HG03571 (cell line): ENCODE measurements at regions not wholly inside any gene's neighbourhood (a gene's known extent, or its start where the extent isn't known, plus 50 kb on each side); places are given as distances from the start of the nearest gene placed in this dataset.

Experiments
- ATAC-seq: cut with Tn5 transposase; IDR thresholded peaks from one replicate; pipeline ENCODE4 v1.9.1; 2021; ENCODE audit not compliant: unreplicated experiment

DNA sequence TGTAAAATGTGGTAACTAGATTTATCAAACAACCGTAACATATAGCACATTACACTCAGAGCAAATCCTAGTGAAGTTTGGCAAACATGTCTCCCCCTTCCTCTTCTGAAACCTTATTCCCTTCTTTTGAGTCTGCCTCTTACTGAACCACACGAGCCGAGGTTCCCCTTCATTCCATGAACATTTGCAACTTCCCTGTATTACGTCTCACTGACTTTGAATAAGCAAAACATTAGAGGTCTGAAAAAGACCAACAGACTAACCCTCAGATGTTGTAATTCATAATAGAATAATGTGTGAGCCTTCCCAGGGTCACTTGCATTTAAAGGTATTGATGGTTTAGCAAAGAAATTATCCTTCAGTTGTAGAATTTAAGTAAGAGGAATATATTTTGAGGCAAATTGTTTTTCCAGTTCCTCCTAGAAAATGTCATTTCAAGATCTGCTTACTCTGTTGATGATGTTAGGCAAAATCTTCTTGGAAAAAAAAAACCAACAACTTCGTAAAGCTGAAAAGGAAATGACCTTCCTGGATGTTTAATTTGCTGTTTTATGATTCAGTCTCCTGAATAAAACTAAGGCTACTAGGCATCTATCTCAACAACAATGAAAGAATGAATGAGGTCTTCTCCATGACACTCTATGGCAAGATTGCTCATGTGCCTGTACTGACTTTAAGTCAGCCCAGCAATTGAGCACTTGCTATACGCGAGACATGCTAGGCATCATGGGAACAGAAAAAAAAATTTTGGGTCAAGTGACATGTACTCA lies 296.9 kb upstream of the NECTIN3 start:
- ATAC-seq, result no peak

DNA sequence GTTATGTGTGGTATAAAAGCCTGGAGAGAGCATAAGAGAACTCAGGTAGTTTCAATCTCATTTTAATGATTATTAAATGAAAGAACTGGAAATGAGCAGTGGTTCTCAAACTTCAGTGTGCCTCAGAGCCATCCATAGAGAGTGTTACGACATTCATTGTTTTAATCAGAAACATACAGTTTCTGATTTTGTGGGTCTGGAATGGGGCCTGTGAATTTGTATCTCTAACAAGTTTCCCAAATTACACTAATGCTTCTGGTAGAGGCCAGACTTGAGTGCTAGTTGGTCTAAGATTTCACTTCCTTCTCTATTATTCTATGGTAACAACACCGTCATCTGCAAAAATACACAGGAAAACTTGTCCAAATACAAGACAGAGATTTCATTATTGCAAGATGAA lies 292.0 kb upstream of the NECTIN3 start:
- ATAC-seq, result no peak

DNA sequence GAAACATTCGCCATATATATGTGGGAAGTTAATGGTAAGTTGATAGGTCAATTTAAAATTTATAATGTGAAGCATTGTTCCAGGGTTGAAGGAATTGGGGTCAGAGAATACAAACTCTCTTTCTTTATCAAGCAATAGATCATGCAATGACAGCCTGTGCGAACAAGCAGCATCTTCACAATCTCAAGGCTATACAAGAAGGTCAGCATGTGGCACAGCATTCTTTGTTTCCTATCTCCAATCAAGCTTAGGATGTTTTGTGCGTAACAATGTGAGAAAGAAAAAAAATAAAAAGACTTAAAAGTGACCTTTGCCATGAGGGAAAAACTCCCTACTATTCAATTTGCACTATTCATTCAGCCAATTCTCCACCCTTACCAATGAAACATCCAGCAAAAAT lies 288.1 kb upstream of the NECTIN3 start:
- no peak for ATAC-seq

DNA sequence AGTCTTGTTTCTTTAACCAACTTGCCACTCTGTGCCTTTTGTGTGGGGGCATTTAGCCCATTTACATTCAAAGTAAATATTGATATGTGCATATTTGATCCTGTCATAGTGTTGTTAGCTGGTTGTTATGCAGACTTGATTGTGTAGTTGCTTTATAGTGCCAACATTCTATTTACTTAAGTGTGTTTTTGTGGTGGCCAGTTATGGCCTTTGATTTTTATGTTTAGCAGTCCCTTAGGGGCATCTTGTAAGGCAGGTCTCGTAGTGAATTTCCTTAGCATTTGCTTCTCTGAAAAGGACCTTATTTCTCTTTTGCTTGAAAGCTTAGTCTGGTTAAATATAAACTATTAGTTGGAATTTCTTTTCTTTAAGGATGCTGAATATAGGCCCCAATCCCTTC lies 282.8 kb upstream of the NECTIN3 start:
- ATAC-seq, result no peak

DNA sequence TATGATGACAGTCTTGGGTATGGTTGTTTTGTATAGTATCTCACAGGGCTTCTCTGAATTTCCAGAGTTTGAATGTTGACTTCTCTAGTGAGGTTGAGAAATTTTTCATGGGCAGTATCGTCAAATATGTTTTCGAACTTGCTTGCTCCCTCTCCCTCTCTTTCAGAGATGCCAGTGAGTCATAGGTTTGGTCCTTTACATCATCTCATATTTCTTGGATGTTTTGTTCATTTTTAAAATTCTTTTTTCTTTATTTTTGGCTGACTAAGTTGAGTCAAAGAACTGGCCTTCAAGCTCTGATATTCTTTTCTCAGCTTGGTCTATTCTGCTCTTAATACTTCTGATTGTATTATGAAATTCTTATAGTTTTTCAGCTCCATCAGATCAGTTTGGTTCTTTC lies 282.3 kb upstream of the NECTIN3 start:
- no peak for ATAC-seq

DNA sequence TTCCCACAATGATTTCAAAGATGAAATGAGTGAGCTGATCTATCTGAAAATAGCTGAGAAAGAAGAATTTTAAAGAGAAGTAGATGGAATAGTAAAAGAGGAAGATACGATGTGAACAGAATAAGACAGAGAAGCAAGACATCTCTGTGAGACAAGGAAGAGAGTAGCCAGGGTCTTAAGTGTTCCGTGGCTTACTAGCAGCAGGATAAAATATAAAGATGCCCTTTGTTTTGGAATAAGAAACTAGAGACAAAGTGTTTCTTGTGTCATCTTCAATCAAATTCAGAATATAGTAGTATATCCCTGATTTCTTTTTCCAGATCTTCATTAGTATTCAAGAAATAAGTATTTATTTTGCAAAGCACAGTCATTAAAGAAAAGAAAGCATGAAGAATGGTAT lies 281.0 kb upstream of the NECTIN3 start:
- ATAC-seq, result no peak

DNA sequence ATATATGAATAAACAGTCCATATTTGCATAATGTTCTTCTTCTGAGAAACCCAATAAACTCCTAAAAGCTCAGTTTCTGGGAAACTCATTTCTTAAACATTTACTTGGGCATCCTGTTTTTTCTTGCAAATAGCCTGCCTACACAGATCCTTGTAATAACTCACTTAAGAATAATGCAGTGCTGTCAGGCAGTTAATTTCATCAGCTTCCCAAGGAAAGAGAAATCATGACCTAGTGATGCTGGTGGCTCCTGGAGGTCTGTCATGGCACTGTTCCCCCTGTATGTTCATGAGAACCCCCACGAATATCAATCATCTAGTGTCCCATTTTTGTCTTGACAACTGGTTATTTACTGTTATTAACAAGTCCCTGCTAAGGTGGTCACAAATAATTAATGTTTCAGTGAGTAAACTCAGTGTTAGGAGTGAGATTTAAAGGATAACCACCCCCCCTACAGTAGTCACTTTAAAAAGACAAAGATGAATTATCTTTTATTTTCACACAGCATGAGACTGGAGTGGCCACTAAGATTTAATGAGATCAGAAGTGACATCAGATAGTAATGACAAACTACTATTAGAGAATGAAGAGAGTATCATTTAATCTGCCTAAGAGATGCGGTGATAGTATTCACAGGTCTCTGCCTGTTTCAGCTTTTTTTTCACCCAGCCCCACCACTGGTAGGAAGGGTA lies 279.5 kb upstream of the NECTIN3 start:
- ATAC-seq, result no peak

DNA sequence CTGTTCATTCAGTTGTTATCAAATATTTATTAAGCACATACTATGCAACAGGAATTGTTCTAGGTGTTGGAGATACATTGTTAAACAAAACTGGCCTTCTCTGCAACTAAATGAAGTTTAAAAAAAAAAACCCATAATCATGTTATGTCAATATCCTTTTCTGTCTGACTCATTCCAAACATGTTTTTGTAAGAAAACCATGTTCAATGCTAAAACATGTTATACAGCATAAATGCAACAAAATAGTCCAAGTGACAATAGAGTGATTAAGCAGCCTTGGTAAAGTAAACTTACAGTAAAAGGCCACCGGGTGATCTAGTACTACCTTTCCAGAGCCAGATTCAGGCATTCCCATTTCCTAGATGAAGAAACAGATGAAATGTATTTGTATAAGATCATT lies 278.0 kb upstream of the NECTIN3 start:
- no peak for ATAC-seq

DNA sequence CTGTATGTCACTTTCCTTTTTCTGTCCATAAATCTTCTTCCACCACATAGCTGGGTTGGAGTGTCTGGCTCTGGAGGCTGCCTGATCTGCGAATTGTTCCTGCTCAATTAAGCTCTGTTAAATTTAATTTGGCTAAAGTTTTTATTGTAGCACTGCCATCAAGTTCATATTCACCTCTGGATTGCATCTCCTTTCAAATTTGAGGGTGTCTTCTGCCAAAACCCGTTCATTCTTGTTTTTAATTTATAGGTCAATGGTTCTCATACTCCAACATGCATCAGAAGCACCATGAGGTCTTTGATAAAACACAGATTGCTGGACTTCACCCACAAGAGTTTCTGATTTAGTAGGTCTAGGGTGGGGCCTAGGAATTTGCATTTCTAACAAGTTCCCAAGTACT lies 276.5 kb upstream of the NECTIN3 start:
- no peak for ATAC-seq

DNA sequence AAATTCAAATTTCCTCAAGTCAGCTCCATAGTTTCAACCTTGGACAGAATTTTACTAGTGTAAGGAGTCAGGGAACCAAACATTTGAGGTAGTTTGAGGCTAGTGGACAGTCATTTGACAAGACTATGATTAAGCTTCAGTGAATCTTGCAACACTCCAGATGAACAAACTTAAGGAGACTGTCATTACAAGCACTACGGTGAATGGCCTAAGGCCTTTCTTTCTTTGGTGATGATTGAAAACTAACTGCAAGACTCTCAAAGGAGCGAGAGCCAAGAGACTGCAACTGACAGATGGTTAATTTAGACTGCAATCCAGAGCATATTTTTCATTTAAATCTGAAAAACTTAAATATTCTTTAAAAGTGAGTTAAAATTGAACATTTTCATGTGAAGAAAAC lies 272.3 kb upstream of the NECTIN3 start:
- no peak for ATAC-seq

DNA sequence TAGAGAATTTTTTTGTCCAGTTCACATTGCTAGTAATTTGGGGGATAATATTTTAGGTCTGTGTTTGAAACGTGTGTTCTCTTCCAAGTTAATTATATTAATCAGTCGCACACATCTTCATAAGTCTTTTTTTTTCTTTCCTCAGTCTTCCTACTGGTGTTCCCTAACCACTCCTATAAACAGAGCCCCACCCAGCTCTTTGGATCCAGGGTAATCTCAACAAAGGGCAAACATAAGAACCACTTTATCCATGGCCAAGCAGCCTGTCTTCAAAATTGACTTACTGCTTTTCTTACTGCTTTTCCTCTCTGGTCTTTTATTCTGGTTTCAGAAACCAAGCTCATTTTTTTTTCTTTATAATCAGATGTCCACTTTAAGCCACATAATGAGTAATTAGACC lies 266.8 kb upstream of the NECTIN3 start:
- ATAC-seq, result no peak

DNA sequence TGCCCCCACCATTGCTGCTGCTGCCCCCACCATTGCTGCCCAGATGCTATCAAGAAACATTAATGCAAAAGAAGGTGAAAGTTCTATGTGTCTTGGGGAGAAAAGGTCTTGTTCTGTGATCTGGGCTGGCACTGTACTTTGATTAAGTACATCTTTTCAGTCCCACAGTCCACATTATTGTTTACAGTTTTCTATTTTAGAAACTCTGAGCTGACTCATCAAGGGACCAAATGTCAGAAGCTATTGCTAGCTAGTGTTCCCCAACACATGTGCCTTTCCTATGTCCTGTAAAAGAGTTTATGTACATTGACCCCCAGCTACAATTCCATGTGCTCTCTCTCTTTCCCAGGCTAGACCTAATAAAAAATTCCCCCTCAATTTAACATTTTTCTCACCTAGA lies 264.7 kb upstream of the NECTIN3 start:
- ATAC-seq, result no peak

DNA sequence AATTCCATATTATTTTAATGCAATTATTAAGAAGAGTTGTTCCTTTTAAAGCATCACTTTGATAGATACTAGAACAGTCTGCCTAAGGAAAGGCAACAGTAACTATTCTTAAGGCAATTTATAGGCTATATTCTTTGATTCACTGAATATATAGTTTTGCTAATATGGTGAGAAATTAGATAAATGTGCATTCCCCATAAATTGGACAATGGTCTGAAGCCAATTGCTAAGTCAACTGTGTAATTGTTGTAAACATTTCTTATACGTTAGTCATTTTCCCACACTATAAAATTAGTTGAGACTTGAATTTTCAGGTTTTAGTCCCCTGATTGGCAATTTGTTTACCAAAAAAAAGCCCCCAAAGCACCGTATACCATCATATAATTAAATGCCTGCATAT lies 263.0 kb upstream of the NECTIN3 start:
- ATAC-seq, result no peak

DNA sequence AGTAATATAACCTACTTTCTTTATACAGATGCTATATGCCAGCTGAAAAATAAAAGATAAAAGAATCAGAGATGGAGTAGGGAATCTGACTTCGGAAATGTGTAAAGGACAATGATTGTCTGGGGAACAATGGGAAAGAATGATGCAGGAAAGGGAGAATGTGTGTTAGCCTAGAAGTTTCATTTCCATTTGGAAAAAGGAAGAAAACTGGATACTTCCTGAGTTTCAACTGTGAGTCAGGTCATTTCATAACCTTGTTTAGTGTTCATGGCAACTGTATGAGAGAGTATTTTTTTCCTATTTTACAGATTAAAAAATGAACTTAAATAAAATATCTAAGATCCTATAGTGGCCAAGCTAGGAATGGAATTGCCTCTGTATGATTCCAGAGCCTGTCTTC lies 261.3 kb upstream of the NECTIN3 start:
- no peak for ATAC-seq

DNA sequence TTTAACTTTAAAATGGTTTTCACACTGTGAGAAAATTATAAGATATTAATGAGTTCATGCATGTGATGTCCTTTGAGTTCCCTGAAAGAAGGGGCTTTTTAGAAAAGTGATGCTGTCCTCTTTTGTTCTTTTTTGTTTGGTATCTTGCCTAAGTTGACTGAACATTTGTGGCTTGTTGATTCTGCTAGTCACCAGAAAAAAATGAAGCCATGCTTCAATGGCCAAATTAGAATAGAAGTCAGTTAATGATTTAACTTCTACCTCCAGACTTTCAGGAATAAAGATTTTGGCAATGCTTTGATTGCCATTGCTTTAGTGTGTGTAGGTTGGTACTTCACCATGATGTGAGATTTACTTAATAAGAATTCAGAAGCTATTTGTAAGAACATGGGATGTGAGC lies 260.6 kb upstream of the NECTIN3 start:
- no peak for ATAC-seq

DNA sequence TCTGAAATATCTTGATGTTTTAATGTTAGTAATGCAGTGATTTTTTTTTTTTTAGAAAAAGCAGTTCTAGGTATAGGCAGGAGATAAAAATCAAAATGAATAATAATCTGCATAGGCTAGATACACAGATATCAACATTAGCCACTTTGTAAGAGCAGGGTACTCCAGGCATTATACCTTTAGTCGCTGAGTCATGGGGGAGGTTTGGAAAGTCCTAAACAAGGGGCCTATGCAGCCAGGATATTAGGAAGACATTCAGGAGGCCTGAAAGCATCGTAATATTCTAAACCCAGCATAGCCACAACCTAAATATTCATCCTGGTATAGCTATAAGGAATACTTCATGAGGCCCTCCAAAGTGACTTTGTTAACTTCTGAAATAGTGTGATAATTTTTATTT lies 258.1 kb upstream of the NECTIN3 start:
- ATAC-seq, result no peak

DNA sequence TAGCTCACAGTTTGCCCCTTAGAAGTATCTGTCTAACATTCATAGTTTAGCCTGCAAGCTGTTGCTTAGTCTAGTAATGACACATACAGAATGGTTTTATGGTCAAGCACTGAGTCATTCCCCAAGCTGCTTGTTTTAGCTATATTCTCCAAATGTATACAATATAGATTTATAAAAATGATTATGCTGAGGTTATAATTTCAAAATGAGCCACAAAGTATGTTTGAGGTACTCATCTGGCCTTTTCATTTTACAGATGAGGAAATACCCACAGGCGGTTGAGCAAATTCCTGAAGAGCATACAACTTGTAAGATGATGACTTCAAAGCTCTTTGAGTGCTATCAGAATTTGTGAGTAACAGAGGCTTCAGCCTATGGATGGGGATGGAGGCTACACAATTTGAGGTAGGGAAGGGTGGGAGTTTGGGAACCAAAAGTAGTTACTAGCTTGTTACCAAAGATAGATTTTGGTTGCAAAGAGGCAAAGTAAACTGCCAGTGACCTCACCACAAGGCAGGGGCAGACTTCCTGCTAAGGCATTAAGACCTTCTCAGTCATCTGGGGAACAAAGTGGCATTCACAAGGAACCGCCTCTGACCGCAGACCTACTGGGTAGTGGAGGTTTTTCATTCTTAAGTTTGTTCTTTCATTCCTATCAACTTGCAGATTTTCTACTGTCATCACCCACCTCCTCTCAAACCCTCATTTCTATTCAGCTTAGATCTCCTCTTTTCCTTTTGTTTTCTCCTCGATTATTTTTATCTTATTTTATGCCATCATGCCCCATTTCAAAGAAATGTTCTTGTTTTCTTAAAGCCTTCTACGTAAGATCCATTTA lies 257.2 kb upstream of the NECTIN3 start:
- ATAC-seq, result peak; percentile 82

DNA sequence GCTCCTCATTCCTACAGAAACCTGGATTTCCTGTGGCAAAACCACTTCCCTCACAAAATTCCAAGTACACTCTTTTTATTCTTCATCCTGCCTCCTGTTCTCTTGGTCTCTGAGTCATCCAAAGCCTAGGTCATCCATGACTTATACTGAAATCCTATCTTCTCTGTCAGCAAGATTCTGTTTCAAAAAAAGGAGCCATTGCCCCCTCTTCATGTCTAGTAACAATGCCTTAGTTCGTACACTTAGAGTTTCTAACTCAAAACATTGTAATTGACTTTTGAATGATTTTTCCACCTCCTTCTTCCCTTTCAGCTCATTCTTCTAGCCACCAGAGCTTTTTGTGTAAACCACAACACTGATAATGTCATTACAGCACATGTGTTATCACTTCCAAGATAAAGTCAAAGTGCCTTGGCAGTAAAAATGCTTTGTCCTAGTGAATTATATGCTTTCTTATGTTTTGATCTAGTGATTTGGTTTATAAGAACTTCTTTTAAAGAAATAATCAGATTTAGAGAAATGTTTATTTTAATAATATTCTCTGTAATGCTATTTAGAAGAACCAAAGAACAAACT lies 256.5 kb upstream of the NECTIN3 start:
- ATAC-seq, result no peak

DNA sequence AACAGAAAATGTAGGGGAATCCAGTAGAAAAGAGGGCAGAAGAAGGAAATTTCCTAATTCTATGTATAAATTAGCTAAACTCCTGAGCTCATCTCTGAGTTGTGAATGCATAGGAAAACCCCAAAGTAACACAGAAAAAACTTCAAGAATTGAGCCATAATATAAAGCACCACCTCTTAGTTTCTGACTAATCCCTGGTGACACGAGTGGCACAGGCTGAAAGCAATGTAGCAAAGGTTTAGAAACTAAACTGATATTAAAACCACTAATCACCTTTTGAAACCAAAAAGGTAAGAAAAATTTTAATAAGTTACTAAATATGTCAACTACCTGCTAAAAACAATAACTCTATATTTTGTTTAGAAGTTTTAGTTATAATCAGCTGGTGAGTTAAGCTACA lies 255.6 kb upstream of the NECTIN3 start:
- ATAC-seq, result peak; percentile 41

DNA sequence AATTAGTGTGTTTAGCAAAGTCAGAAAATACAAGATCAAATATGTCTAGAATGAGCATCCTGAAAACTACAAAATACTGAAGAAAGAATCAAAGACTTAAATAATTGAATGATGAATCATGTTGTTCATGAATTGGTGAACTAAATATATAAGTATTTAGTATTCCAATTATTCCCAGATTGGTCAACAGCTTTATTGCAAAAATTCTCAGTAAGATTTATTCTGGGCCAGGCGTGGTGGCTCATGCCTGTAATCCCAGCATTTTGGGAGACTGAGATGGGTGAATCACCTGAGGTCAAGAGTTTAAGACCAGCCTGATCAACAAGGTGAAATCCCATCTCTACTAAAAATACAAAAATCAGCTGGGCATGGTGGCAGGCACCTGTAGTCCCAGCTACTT lies 250.0 kb upstream of the NECTIN3 start:
- ATAC-seq, result no peak

DNA sequence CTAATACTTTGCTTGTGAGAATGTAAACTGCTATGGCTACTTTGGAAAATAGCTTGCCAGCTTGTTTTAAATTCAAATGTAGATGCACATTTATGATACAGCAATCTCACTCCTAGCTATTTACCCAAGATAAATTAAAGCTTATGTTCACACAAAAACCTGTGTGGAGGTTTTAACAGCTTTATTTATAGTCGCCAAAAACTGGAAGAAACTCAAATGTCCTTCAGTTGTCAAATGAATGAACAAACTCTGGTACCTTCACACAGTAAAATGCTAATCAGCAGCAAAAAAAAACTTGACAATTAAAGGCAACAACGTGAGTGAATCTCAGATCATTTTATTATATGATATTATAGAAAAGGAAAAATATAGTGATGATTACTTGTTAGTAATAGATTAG lies 248.6 kb upstream of the NECTIN3 start:
- ATAC-seq, result no peak

DNA sequence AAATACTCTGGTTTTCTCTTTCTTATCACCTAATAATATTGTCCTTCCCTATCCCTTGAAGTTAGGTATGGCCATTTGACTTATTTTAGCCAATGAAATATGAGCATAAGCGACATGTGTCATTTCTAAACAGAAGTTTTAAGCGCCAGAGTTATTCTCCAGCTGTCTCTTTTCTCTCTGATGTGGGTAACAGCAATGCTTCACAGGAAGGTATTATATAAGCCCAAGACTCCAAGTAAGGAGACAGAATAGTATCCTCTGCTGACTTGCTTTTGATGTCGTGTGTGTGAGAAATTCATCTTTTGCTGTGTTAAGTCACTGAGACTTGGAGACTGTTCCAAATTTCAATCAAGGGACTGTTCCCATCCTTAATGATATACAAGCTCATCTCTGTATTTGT lies 224.6 kb upstream of the NECTIN3 start:
- ATAC-seq, result no peak
